GM19397 (cell line): ENCODE measurements at regions not wholly inside any gene's neighbourhood (a gene's known extent, or its start where the extent isn't known, plus 50 kb on each side); places are given as distances from the start of the nearest gene placed in this dataset.
A peak's percentile ranks its signal among the peaks of the same experiment; 100 is the strongest.
"Not testable (repeated sequence)": the region's sequence is repeated elsewhere in the genome, so short reads cannot be mapped to it uniquely, and the experiment has no call there.

Source experiments
- ATAC-seq: cut with Tn5 transposase; IDR thresholded peaks from one replicate; pipeline ENCODE4 v1.9.1; 2021; ENCODE audit warnings: mild to moderate bottlenecking, moderate library complexity; ENCODE audit not compliant: unreplicated experiment

- ATAC-seq = no peak
Measured at GRCh38 chr7:113784316-113784715, 134.5 kb downstream of the PPP1R3A start.

GRCh38 chr7:113783403-113783802 lies 135.4 kb downstream of the PPP1R3A start:
- ATAC-seq = no peak

GRCh38 chr7:113775804-113776203 lies 143.0 kb downstream of the PPP1R3A start:
- ATAC-seq = no peak

- no peak for ATAC-seq
Measured at GRCh38 chr7:113775401-113775800, 143.4 kb downstream of the PPP1R3A start.

- ATAC-seq = peak; percentile 80
Measured at GRCh38 chr7:113774182-113774807, 144.5 kb downstream of the PPP1R3A start.

- no peak for ATAC-seq
Measured at GRCh38 chr7:113770146-113770738, 148.6 kb downstream of the PPP1R3A start.

- no peak for ATAC-seq
Measured at GRCh38 chr7:113768387-113768786, 150.4 kb downstream of the PPP1R3A start.

GRCh38 chr7:113764401-113765035 lies 154.3 kb downstream of the PPP1R3A start:
- ATAC-seq = no peak

GRCh38 chr7:113763226-113763625 lies 155.6 kb downstream of the PPP1R3A start:
- ATAC-seq = no peak

GRCh38 chr7:113756250-113756649 lies 162.6 kb downstream of the PPP1R3A start:
- no peak for ATAC-seq

GRCh38 chr7:113752689-113753088 lies 166.1 kb downstream of the PPP1R3A start:
- no peak for ATAC-seq

- ATAC-seq = no peak
Measured at GRCh38 chr7:113752289-113752688, 166.5 kb downstream of the PPP1R3A start.

GRCh38 chr7:113751547-113751946 lies 167.3 kb downstream of the PPP1R3A start:
- no peak for ATAC-seq

- ATAC-seq = not testable (repeated sequence)
Measured at GRCh38 chr7:113748385-113748784, 170.4 kb downstream of the PPP1R3A start.

- ATAC-seq = not testable (repeated sequence)
Measured at GRCh38 chr7:113742946-113743431, 175.8 kb downstream of the PPP1R3A start.

GRCh38 chr7:113742377-113742776 lies 176.4 kb downstream of the PPP1R3A start:
- no peak for ATAC-seq

- ATAC-seq = no peak
Measured at GRCh38 chr7:113731571-113731970, 187.2 kb downstream of the PPP1R3A start.

GRCh38 chr7:113730309-113730955 lies 188.4 kb downstream of the PPP1R3A start:
- ATAC-seq = no peak

GRCh38 chr7:113727486-113727885 lies 191.3 kb downstream of the PPP1R3A start:
- no peak for ATAC-seq

- ATAC-seq = no peak
Measured at GRCh38 chr7:113722006-113722405, 196.8 kb downstream of the PPP1R3A start.

- ATAC-seq = no peak
Measured at GRCh38 chr7:113717739-113718138, 201.1 kb downstream of the PPP1R3A start.
